H1 (cell line): ENCODE measurements at regions not wholly inside any gene's neighbourhood (a gene's known extent, or its start where the extent isn't known, plus 50 kb on each side); places are given as distances from the start of the nearest gene placed in this dataset.

Experiments used
- EGR1 ChIP-seq: IDR thresholded peaks from 2 replicates; pipeline ENCODE4 v1.6.1; 2011; ENCODE audit warnings: low read depth, low read length, borderline replicate concordance
- SIRT6 ChIP-seq: IDR thresholded peaks from one replicate; pipeline ENCODE4 v1.7.1; 2012; ENCODE audit warnings: low read length, inconsistent platforms
- SUZ12 ChIP-seq: fragments of 200-600 bp; sonication (generic); IDR thresholded peaks from 2 replicates; pipeline ENCODE4 v1.6.1; 2012; ENCODE audit warnings: mild to moderate bottlenecking, inconsistent platforms, low read length, moderate library complexity, mixed read lengths

- TF ChIP-seq SIRT6 (no peak), EGR1 (no peak), SUZ12 (no peak)
These were observed 55.2 kb upstream of the CITED2 start (continued) for GRCh38 chr6:139429580-139430145.
